Ovary (tissue), 7 donors: ENCODE measurements at regions not wholly inside any gene's neighbourhood (a gene's known extent, or its start where the extent isn't known, plus 50 kb on each side); places are given as distances from the start of the nearest gene placed in this dataset.
"Not testable (repeated sequence)": the region's sequence is repeated elsewhere in the genome, so short reads cannot be mapped to it uniquely, and the experiment has no call there.

Experiments used
- DNase-seq, 5 donors: peaks; one replicate each; pipeline ENCODE4 v3.0.0-alpha.2; 2019 to 2020
- H3K27ac ChIP-seq, 2 donors: fragments of 200-600 bp; one replicate each; pipeline versions ENCODE4 v1.5.1 to v1.8.0; 2019 to 2022
- H3K27me3 ChIP-seq: fragments of 200-600 bp; one replicate; pipeline ENCODE4 v1.8.0; 2022
- H3K36me3 ChIP-seq: fragments of 200-600 bp; sonication (generic); one replicate; pipeline ENCODE4 v1.5.1; 2019
- H3K4me1 ChIP-seq: one replicate; pipeline ENCODE4 v1.8.1; 2013; ENCODE audit warnings: mild to moderate bottlenecking, moderate library complexity; ENCODE audit not compliant: insufficient read depth
- H3K4me3 ChIP-seq: fragments of 200-600 bp; sonication (generic); one replicate; pipeline ENCODE4 v1.5.1; 2017
- H3K9me3 ChIP-seq, 2 donors: fragments of 200-600 bp in 1 of 2; sonication (generic) in 1 of 2; one replicate each; pipeline versions ENCODE4 v1.5.1 to v1.8.1; 2013 to 2019; ENCODE audit warnings: mild to moderate bottlenecking in 1 of 2, moderate library complexity in 1 of 2
- EP300 ChIP-seq: sonication (generic); formaldehyde crosslinking; IDR thresholded peaks from one replicate; pipeline ENCODE4 v1.6.1; 2017; ENCODE audit warnings: antibody characterized with exemption
- POLR2A ChIP-seq: fragments of 450-650 bp; IDR thresholded peaks from one replicate; pipeline ENCODE4 v1.6.1; 2017; ENCODE audit warnings: antibody characterized with exemption, mild to moderate bottlenecking, moderate library complexity
- WGBS, 3 donors: extraction: QIAGEN DNeasy Blood & Tissue Kit in 1 of 3; methylation state at CpG; one replicate each; pipeline versions ENCODE4 v1.1.5 to v1.1.7; 2013 to 2017; 5-methylcytosine and 5-hydroxymethylcytosine counted together
- intact Hi-C, 4 donors: fragments of 100-400 bp; cut with DNase I; formaldehyde crosslinking; loops; one replicate each; pipeline versions ENCODE4 v1.11.0 to v1.15.1; 2022 to 2023
- TF ChIP-seq, protein P1 (sequence below), 3 donors: fragments of 450-650 bp in 2 of 3; fragments of 200-600 bp in 1 of 3; IDR thresholded peaks; one replicate each; pipeline versions ENCODE4 v1.5.1 to v1.8.0; 2016 to 2022; ENCODE audit warnings: antibody characterized with exemption in 3 of 3, mild to moderate bottlenecking in 1 of 3
- donor health status: DM: no; HTN: no; CAD: no; lungs with moderate emphysema.
- donor health status: DM: no; HTN: no; CAD: no.
- donor health status: Bipolar disorder and iron deficiency.
- donor health status: DM: no; HTN: no; CAD: no.
- donor health status: DM: yes; HTN: yes; CAD: no.

DNA sequence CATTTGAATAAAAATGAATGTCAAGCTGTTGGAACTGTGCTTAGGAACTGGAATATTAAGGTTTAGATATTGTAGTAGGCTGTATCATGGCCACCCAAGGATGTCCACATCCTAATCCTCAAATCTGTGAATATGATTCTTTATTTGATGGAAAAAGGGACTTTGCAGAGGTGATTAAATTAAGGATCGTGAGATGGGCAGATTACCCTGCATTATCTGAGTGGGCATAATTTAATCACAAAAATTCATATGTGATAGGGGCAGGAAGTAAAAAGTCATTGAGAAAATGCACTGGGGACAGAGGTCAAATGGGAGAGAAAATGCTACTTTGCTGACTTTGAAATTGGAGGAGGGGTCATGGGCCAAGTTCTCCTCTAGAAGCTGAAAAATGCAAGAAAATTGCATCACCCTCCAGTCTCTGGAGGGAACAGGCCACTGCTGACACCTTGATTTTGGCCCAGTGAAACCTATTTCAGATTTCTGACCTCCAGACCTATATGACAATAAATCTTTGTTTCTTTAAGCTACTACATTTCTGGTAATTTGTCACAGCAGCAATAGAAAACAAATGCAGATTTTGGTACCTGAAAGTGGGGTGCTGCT, 521.4 kb downstream of the PCDH7 start:
- DNase-seq: no peak
- no peak overlapping the region for H3K4me3 ChIP-seq
- H3K27me3 ChIP-seq: no peaks in the 10 kb centered on the region
- TF ChIP-seq POLR2A (no peak), EP300 (no peak)
- TF ChIP-seq, protein P1, sequence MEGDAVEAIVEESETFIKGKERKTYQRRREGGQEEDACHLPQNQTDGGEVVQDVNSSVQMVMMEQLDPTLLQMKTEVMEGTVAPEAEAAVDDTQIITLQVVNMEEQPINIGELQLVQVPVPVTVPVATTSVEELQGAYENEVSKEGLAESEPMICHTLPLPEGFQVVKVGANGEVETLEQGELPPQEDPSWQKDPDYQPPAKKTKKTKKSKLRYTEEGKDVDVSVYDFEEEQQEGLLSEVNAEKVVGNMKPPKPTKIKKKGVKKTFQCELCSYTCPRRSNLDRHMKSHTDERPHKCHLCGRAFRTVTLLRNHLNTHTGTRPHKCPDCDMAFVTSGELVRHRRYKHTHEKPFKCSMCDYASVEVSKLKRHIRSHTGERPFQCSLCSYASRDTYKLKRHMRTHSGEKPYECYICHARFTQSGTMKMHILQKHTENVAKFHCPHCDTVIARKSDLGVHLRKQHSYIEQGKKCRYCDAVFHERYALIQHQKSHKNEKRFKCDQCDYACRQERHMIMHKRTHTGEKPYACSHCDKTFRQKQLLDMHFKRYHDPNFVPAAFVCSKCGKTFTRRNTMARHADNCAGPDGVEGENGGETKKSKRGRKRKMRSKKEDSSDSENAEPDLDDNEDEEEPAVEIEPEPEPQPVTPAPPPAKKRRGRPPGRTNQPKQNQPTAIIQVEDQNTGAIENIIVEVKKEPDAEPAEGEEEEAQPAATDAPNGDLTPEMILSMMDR (IDR thresholded peaks at IDR 0.05): no peak
- intact Hi-C loops: no loop called here
- no peaks in the 10 kb centered on the region for H3K9me3 ChIP-seq
- no peak overlapping the region for H3K27ac ChIP-seq
- WGBS, 3 donors: 86 to 93% (median 88%) methylated on average over 1 of the region's 1 CpG
- H3K4me1 ChIP-seq: no peaks in the 10 kb centered on the region
- H3K36me3 ChIP-seq: no peaks in the 10 kb centered on the region

DNA sequence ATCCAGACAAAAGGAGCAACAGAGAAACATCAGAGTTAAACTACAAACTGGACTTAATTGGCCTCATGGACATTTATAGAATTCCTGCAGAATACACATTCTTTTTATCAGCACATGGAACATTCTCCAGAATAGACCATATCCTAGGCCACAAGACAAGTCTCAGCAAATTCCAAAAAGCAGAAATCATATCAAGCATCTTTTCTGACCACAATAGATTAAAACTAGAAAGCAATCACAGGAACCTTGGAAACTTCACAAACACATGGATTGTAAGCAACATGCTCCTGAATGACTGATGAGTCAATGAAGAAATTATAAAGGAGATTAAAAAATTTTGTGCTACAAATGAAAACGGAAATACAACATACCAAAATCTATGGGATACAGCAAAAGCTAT, 526.7 kb downstream of the PCDH7 start:
- DNase-seq: no peak
- TF ChIP-seq, protein P1 (IDR thresholded peaks at IDR 0.05): no peak
- TF ChIP-seq EP300 (no peak), POLR2A (no peak)

DNA sequence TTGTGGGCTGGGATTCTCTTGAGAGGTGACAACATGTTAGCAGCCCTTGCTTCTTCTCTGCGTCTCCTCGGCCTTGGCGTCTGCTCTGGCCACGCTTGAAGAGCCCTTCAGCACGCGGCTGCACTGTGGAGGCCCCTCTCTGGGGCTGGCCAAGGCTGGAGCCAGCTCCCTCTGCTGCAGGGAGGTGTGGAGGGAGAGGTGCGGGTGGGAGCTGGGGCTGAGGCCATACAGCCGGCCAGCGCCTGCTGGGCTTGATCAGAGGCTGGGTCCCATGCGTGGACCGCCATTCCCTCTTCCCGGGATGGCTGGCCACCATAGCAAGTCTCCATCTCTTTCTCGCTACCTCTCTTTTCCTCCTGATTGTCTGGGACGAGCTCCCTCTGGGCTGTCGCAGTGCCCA, 539.0 kb downstream of the PCDH7 start:
- no peak overlapping the region for H3K27ac ChIP-seq
- TF ChIP-seq, protein P1 (IDR thresholded peaks at IDR 0.05): no peak
- TF ChIP-seq EP300: no peak
- no peak for TF ChIP-seq POLR2A
- H3K9me3 ChIP-seq: no peaks in the 10 kb centered on the region
- 94 to 96% (median 95%) methylated on average over 15 of the region's 15 CpGs for WGBS, 3 donors
- no peaks in the 10 kb centered on the region for H3K4me1 ChIP-seq
- DNase-seq: no peak
- H3K36me3 ChIP-seq: no peaks in the 10 kb centered on the region
- no peaks in the 10 kb centered on the region for H3K27me3 ChIP-seq
- no peak overlapping the region for H3K4me3 ChIP-seq
- intact Hi-C loops: no loop called here

More for the DNA sequence above, 526.7 kb downstream of the PCDH7 start:
- WGBS, 3 donors: 35 to 60% (median 36%) methylated on average over 1 of the region's 1 CpG
- H3K4me3 ChIP-seq: no peak overlapping the region
- intact Hi-C loops: no loop called here
- no peaks in the 10 kb centered on the region for H3K4me1 ChIP-seq
- H3K36me3 ChIP-seq: no peaks in the 10 kb centered on the region
- no peaks in the 10 kb centered on the region for H3K27me3 ChIP-seq
- H3K27ac ChIP-seq: no peak overlapping the region
- H3K9me3 ChIP-seq: no peaks in the 10 kb centered on the region

DNA sequence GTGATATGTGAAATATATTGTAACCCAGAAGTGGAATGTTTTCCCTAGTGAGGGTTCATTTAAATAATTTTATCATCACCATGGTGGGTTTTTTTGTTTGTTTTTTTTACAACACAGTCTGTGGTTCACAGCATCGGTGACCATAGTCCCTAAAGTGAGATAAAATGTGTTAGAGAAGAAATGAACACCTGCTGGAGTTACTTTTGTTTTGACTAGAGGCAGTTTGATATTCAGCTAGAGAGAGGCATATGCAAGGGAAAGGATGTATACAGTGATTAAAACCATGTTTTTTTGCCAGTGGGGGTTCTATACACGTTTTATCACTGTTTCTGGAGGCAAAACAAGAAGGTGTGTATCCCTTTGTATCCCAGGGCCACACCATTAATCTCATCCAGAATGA, 541.5 kb downstream of the PCDH7 start:
- no peak for DNase-seq
- Histone ChIP-seq H3K27ac (no peak overlapping the region), H3K9me3 (no peaks in the 10 kb centered on the region), H3K27me3 (no peaks in the 10 kb centered on the region), H3K4me1 (no peaks in the 10 kb centered on the region), H3K36me3 (no peaks in the 10 kb centered on the region), H3K4me3 (no peak overlapping the region)
- intact Hi-C loops: no loop called here
- 5 to 15% (median 6%) methylated on average over 2 of the region's 2 CpGs for WGBS, 3 donors
- TF ChIP-seq, protein P1 (IDR thresholded peaks at IDR 0.05): no peak
- TF ChIP-seq EP300: no peak
- no peak for TF ChIP-seq POLR2A

DNA sequence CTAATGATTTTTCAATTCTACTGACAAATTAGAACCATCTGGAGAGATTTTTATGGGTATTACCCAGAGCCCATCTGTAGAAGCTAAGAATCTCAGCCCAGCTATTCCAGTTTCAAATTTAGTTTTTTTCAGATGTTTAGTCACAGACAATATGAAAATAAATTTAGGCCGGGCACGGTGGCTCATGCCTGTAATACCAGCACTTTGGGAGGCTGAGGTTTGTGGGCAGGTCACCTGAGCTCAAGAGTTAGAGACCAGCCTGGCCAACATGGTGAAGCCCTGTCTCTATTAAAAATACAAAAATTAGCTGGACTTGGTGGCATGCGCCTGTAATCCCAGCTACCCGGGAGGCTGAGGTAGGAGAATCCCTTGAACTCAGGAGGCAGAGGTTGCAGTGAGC, 545.9 kb downstream of the PCDH7 start:
- H3K4me1 ChIP-seq, H3K4me3 ChIP-seq, H3K27ac ChIP-seq, H3K27me3 ChIP-seq, intact Hi-C loops, DNase-seq, H3K9me3 ChIP-seq, H3K36me3 ChIP-seq: not testable (repeated sequence)
- 92 to 98% (median 93%) methylated on average over 4 of the region's 4 CpGs for WGBS, 3 donors
